Activated T-cell treated with anti-CD3 and anti-CD28 coated beads, Interleukin-2, amount 50 U/mL, for 24 hours (primary cell): ENCODE measurements at regions not wholly inside any gene's neighbourhood (a gene's known extent, or its start where the extent isn't known, plus 50 kb on each side); places are given as distances from the start of the nearest gene placed in this dataset.

ENCODE experiments used
- DNase-seq: peaks from one replicate; pipeline ENCODE4 v3.0.0-alpha.2; 2020
- H3K27ac Mint-ChIP-seq: 2 replicates; pipeline ENCODE4 v1.8.0; 2020; ENCODE audit warnings: mild to moderate bottlenecking, mixed read lengths
- H3K27me3 Mint-ChIP-seq: 2 replicates; pipeline ENCODE4 v1.8.0; 2020; ENCODE audit warnings: mixed read lengths
- H3K36me3 Mint-ChIP-seq: 2 replicates; pipeline ENCODE4 v1.8.0; 2020; ENCODE audit warnings: low read depth, mixed read lengths
- H3K4me1 Mint-ChIP-seq: 2 replicates; pipeline ENCODE4 v1.8.0; 2020; ENCODE audit warnings: low read depth, mixed read lengths
- H3K4me3 Mint-ChIP-seq: 2 replicates; pipeline ENCODE4 v1.8.0; 2020; ENCODE audit warnings: mild to moderate bottlenecking, moderate library complexity, mixed read lengths
- H3K9me3 Mint-ChIP-seq: 2 replicates; pipeline ENCODE4 v1.8.0; 2020; ENCODE audit warnings: mixed read lengths

GRCh38 chr2:883803-884748, 66.6 kb upstream of the SNTG2 start:
- Mint-ChIP-seq H3K9me3 (no peaks in the 10 kb centered on the region), H3K36me3 (no peaks in the 10 kb centered on the region), H3K27me3 (peaks cover 64% of the 10 kb centered on the region), H3K27ac (no peak overlapping the region), H3K4me1 (no peaks in the 10 kb centered on the region), H3K4me3 (no peak overlapping the region)
- DNase-seq = no peak

DNA sequence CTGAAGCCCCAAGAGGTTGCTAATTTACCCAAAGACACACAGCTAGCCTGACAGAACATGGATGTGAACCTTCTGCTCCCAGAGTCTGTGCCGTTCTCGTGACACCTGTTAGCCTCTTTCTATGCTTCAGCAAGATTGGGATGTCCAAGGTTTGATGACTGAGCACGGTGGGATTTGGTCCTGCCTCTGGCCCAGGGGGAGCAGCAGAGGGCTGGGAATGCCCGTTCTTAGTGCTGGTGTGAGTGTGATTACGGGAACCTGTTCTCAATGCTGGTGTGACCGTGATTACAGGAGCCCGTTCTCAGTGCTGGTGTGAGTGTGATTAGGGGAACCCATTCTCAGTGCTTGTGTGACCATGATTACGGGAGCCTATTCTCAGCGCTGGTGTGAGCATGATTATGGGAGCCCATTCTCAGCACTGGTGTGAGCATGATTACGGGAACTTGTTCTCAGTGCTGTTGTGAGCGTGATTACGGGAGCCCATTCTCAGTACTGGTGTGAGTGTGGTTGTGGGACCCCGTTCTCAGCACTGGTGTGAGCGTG, 67.3 kb upstream of the SNTG2 start:
- no peak for DNase-seq
- Mint-ChIP-seq H3K27ac (no peak overlapping the region), H3K4me1 (no peaks in the 10 kb centered on the region), H3K9me3 (no peaks in the 10 kb centered on the region), H3K4me3 (no peak overlapping the region), H3K27me3 (peaks cover 59% of the 10 kb centered on the region), H3K36me3 (no peaks in the 10 kb centered on the region)

DNA sequence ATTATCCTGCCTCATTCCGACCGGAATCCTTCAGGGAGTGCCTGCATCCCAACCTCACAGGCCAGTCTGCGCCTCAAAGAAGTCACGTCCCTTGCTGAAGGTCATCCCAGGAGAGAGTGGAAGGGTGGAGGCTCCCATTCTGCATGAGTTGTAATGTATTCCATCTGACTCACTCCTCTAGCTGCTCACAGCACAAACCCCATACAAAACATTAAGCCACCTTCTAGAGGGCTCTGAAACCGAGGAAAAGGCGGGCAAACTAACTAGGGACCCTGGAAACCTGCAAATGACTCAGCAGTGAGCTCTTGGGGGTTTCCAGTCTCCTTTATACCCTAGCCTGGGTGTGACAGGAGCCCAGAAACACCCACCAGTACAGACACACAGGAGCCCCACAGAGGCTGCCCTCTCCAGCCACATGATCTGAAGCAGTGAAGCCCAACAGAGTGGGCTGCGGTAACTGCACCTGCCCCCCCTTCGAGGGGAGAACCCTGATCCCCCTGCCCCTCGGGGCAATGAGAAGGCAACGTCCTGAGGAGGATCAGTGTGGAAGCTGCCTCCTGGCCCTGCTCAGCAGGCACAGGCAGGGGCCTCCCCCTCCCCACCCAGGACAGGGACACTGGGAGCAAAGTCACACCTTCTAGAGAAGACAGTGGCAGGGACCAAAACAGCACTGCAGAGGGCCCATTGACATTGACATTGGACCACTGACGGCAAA, 69.3 kb upstream of the SNTG2 start:
- H3K4me1 Mint-ChIP-seq = no peaks in the 10 kb centered on the region
- H3K9me3 Mint-ChIP-seq = no peaks in the 10 kb centered on the region
- H3K27me3 Mint-ChIP-seq = peaks cover 50% of the 10 kb centered on the region
- H3K4me3 Mint-ChIP-seq = no peak overlapping the region
- no peak overlapping the region for H3K27ac Mint-ChIP-seq
- DNase-seq = no peak
- H3K36me3 Mint-ChIP-seq = no peaks in the 10 kb centered on the region

DNA sequence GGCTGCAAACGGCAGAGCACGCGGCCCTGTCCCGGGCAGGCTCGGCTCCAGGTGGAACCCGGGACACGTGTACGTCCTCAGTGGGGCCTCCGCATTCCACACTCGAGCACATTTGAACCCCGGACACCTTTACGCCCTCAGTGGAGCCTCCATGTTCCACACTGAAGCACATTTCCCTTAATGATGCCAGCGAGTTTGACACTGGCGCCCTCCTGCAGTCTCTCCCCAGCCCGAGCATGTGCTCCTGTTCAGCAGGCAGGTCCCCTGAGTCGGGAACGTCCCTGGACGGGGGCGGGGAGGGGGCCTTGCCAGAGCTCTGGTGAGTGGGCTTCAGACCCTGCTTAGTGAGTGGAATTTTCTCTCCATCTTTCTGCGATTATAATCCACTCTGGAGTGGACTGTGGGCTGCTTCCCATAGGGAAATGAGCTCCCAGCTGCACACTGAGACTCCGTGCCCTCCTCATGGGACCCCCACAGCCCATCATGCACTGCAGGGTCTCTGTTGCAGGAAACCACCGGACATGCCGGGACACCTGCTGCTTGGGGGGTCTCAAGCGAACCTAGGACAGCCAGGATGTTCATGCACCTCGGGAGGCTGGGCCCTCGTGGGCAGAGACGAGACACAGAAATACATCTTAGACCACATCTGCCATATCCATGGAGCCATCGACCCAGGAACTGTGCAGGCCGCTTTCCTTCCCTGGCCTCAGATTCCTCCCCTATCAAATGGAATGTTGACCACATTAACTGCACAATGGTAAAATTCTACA, 70.3 kb upstream of the SNTG2 start:
- peaks cover 45% of the 10 kb centered on the region for H3K27me3 Mint-ChIP-seq
- no peaks in the 10 kb centered on the region for H3K9me3 Mint-ChIP-seq
- H3K4me1 Mint-ChIP-seq = no peaks in the 10 kb centered on the region
- H3K4me3 Mint-ChIP-seq = no peak overlapping the region
- H3K36me3 Mint-ChIP-seq = no peaks in the 10 kb centered on the region
- DNase-seq = no peak
- H3K27ac Mint-ChIP-seq = no peak overlapping the region

DNA sequence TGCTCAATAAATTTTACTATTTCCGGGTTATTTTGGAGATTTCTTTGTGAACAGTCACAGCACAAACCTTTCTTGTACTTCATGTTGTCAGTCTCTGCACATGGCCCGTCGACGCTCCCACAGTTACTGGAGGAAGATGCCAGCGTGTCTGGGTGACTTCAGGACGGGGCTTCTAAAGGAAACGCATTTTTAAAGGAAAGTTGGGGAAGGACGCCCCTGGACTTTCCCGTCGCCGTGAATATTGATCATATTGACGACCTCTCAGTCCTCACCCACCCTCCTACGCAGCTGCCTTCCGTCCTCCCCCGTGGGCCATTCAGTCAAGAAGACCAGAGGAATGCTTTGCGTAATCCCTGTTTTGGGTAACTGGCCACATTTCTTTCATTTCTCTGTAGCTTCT, 71.1 kb upstream of the SNTG2 start:
- no peak overlapping the region for H3K4me3 Mint-ChIP-seq
- no peak overlapping the region for H3K27ac Mint-ChIP-seq
- no peaks in the 10 kb centered on the region for H3K4me1 Mint-ChIP-seq
- no peak for DNase-seq
- H3K36me3 Mint-ChIP-seq = no peaks in the 10 kb centered on the region
- H3K9me3 Mint-ChIP-seq = no peaks in the 10 kb centered on the region
- H3K27me3 Mint-ChIP-seq = peaks cover 37% of the 10 kb centered on the region

GRCh38 chr2:878245-878930, 72.3 kb upstream of the SNTG2 start:
- Mint-ChIP-seq H3K4me3 (no peak overlapping the region), H3K4me1 (no peaks in the 10 kb centered on the region), H3K36me3 (no peaks in the 10 kb centered on the region), H3K9me3 (no peaks in the 10 kb centered on the region), H3K27me3 (peaks cover 26% of the 10 kb centered on the region), H3K27ac (no peak overlapping the region)
- DNase-seq = no peak

DNA sequence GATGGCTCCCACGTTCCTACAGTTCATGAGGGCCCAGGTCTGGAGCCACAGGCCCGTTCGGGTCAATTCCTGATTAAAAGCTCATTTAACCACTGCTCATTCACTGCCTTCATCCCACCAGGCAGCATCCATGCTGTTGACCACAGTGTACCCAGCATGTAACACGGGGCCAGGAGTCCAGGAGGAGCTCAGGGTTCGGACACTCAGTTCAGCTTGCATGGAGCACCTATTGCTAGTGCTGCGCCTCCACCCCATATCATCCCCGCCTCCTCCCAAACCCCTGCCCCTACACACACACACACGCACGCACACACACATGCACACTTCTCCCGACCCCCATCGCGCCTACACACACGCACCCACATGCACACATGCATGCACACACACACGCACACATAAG, 72.9 kb upstream of the SNTG2 start:
- Mint-ChIP-seq H3K27ac (no peak overlapping the region), H3K36me3 (no peaks in the 10 kb centered on the region), H3K27me3 (peaks cover 19% of the 10 kb centered on the region), H3K9me3 (no peaks in the 10 kb centered on the region), H3K4me3 (no peak overlapping the region), H3K4me1 (no peaks in the 10 kb centered on the region)
- no peak for DNase-seq

DNA sequence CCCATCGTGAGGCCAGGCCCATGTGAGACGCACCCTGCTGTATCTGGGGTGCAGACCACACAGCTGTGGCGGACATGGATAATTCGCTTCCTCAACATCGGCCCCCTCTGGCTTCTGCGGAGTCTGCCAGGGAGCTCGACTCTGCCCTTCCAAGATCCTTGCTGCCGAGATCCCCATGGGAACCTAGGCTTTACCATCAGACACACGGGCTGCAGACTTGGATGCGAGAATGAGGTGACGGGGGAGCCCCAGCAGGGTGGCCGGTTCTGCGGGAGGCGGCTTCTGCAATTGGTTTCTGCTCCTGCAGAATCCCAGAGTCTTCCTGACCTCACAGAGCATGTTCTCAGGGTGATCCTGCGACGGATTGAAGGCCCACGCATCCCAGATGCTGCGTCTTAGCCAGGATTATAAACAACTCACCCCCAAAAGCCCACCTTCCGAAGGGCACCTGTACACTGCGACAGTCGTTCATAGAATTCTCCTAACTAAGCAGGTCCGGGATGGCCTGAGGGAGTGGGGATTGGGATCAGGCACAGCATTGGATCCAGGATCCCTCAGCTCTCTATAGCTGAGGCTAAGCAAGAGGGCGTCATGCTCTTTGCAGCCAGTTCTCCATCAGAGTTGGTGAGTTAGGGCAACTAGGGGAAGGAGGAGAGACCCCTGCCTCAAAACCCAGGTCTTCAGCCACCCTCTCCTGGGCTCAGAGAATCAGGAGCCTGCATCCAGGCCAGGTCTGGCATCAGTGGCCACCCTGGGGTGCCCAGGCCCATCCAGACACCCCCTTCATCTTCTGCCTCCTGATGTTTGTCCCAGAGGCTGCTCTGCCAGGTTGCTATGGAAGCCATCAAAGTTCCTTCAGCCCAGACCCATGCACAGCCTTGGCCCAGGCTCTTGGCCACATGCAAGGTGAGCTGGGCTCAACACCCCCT, 74.7 kb upstream of the SNTG2 start:
- H3K27ac Mint-ChIP-seq = no peak overlapping the region

GRCh38 chr2:873651-874580, 76.7 kb upstream of the SNTG2 start:
- Mint-ChIP-seq H3K4me1 (no peaks in the 10 kb centered on the region), H3K9me3 (no peaks in the 10 kb centered on the region), H3K27ac (no peak overlapping the region), H3K27me3 (peaks cover 20% of the 10 kb centered on the region), H3K4me3 (no peak overlapping the region), H3K36me3 (no peaks in the 10 kb centered on the region)
- peak; percentile 9 for DNase-seq

More for the DNA sequence above, 74.7 kb upstream of the SNTG2 start:
- Mint-ChIP-seq H3K9me3 (no peaks in the 10 kb centered on the region), H3K27me3 (peaks cover 21% of the 10 kb centered on the region), H3K4me3 (no peak overlapping the region), H3K36me3 (no peaks in the 10 kb centered on the region), H3K4me1 (no peaks in the 10 kb centered on the region)
- DNase-seq = no peak

DNA sequence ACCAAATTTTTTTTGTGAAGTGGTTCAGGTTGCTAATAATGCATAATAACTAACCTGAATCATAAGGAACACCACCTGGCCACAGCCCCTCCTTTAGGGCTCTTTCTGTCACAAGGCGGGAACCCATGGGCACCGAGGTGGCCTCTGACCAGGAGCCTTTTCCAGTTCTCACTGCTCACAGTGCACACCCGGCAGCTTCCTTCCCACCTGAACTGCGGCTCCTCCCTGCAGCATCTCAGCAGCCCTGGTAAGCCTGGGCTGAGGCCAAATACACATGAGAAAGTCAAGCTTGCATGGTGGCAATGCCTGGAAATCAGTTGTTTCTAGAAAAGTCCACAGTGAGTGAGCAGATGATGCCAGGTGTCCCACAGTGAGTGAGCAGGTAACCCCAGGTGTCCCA, 77.6 kb upstream of the SNTG2 start:
- H3K36me3 Mint-ChIP-seq = no peaks in the 10 kb centered on the region
- H3K27me3 Mint-ChIP-seq = peaks cover 20% of the 10 kb centered on the region
- no peak overlapping the region for H3K27ac Mint-ChIP-seq
- DNase-seq = no peak
- no peaks in the 10 kb centered on the region for H3K9me3 Mint-ChIP-seq
- H3K4me3 Mint-ChIP-seq = no peak overlapping the region
- no peaks in the 10 kb centered on the region for H3K4me1 Mint-ChIP-seq

DNA sequence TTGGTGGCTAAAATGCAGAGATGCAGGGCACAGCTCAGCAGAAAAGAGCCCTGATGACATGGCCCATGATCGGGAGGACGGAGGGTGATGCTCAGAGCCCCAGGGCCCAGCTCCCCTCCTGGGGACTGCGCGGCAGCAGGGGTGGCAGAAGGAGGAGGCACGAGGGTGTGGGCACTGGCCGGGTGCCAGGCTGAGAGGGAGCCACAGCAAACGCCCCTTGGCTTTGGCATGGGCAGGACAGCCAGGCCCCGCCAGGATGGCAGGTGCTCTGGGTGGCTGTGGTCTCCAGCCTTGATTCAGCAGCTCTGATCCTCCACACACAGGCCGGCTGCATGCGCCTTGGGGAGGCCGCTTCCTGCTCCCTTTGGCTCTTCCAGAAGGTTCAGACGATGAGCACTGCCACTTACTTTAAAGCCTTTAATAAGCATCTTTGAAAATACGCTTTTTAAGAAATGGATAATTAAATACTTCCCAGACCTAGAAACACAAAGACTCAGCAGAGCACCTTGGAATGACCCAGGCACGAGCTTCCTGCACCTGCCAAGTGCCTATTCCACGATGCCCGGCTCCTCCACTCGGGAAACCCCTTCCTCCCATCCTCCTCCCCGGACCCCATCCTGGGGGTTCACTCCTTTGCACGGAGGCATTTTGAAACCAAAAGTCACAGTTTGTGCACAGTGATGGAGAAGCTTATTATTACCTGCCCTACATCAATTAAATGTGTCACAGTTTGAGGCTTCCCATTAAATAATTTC, 78.5 kb upstream of the SNTG2 start:
- H3K9me3 Mint-ChIP-seq = no peaks in the 10 kb centered on the region
- no peaks in the 10 kb centered on the region for H3K36me3 Mint-ChIP-seq

GRCh38 chr2:871175-871727, 79.4 kb upstream of the SNTG2 start:
- H3K27me3 Mint-ChIP-seq = peaks cover 20% of the 10 kb centered on the region
- H3K27ac Mint-ChIP-seq = no peak overlapping the region
- peak; percentile 13 for DNase-seq
- H3K36me3 Mint-ChIP-seq = no peaks in the 10 kb centered on the region
- no peaks in the 10 kb centered on the region for H3K4me1 Mint-ChIP-seq
- H3K9me3 Mint-ChIP-seq = no peaks in the 10 kb centered on the region
- no peak overlapping the region for H3K4me3 Mint-ChIP-seq

More for the DNA sequence above, 78.5 kb upstream of the SNTG2 start:
- H3K27ac Mint-ChIP-seq = no peak overlapping the region
- peaks cover 20% of the 10 kb centered on the region for H3K27me3 Mint-ChIP-seq
- H3K4me3 Mint-ChIP-seq = no peak overlapping the region
- peak; percentile 14 for DNase-seq
- H3K4me1 Mint-ChIP-seq = no peaks in the 10 kb centered on the region
